ENCODE measurements at regions not wholly inside any gene's neighbourhood (a gene's known extent, or its start where the extent isn't known, plus 50 kb on each side); places are given as distances from the start of the nearest gene placed in this dataset.

GRCh38 chrX:40457406-40457805, 123.4 kb upstream of the ATP6AP2 start:
- TF ChIP-seq EP300 (IDR thresholded peaks at IDR 0.05; ENCODE audit: borderline replicate concordance in 1 of 2, low read depth in 1 of 2, low read length in 1 of 2) (no peak), USF2 (IDR thresholded peaks at IDR 0.05; ENCODE audit: borderline replicate concordance, low read depth, low read length) (no peak), CTCF (IDR thresholded peaks at IDR 0.05) (no peak), TAF1 (IDR thresholded peaks at IDR 0.05; ENCODE audit: borderline replicate concordance, low read depth, low read length) (no peak), USF1 (IDR thresholded peaks at IDR 0.05; ENCODE audit: borderline replicate concordance, low read depth) (no peak)

Data from SK-N-SH (cell line).